ENCODE measurements at regions not wholly inside any gene's neighbourhood (a gene's known extent, or its start where the extent isn't known, plus 50 kb on each side); places are given as distances from the start of the nearest gene placed in this dataset.

DNA sequence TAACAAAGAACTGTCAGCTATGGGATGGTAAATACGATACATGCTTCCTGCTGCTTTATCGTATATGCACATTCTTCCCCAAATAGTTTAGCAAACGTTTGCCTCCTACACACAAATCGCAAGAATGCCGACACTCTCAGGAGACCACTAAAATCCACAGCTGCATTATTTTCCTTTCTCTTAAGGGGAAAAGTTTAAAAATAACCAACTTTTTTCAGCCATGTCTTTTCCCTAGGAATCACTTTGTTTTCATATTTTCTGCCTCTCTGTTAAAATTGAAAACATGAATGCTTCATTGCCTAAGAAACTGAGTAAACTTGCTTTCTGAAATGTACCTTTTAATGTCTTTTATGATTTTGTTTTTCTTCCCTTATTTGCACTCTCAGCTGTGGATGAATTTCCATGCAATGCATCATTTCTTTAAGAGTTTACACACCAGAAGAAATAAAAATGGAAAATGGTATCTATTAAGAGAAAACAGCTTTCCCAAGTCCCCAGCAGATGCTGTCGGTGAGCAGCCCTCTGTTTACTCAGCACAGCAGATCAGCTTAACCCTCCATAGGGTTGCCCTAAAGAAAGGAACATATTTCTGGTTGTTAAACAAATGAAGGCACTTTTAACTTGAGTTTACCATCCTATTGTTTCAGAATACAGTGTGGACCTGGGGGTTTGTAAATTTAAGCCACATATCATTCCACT, 66.2 kb downstream of the IZUMO3 start:
- no peak for TF ChIP-seq REST (IDR thresholded peaks at IDR 0.05; ENCODE audit: insufficient replicate concordance, low read depth)
- TF ChIP-seq CTCF (IDR thresholded peaks at IDR 0.05; ENCODE audit: insufficient read depth, low read length) = no peak
- no peak for TF ChIP-seq POLR2AphosphoS5 (IDR thresholded peaks at IDR 0.05; ENCODE audit: low read depth)
- TF ChIP-seq GABPA (IDR thresholded peaks at IDR 0.05; ENCODE audit: low read depth) = no peak
- no peak for TF ChIP-seq SPI1 (IDR thresholded peaks at IDR 0.05; ENCODE audit: borderline replicate concordance, low read depth)

Data from HL-60 (cell line).